ENCODE measurements at regions not wholly inside any gene's neighbourhood (a gene's known extent, or its start where the extent isn't known, plus 50 kb on each side); places are given as distances from the start of the nearest gene placed in this dataset.
"Not testable (repeated sequence)": the region's sequence is repeated elsewhere in the genome, so short reads cannot be mapped to it uniquely, and the experiment has no call there.

GRCh38 chr6:91198588-91199255 lies 611.9 kb upstream of the MAP3K7 start:
- no peak for DNase-seq (ENCODE audit: low read depth in 3 of 3)

- DNase-seq (ENCODE audit: low read depth in 3 of 3) = no peak
Observed at GRCh38 chr6:91196729-91197128, 609.9 kb upstream of the MAP3K7 start.

GRCh38 chr6:91193446-91193845 lies 606.6 kb upstream of the MAP3K7 start:
- DNase-seq (ENCODE audit: low read depth in 3 of 3) = no peak

GRCh38 chr6:91190041-91190440 lies 603.2 kb upstream of the MAP3K7 start:
- not testable (repeated sequence) for DNase-seq (ENCODE audit: low read depth in 3 of 3)

- DNase-seq (ENCODE audit: low read depth in 3 of 3) = no peak
Observed at GRCh38 chr6:91185072-91185471, 598.2 kb upstream of the MAP3K7 start.

- DNase-seq (ENCODE audit: low read depth in 3 of 3) = no peak
Observed at GRCh38 chr6:91181416-91181815, 594.5 kb upstream of the MAP3K7 start.

- DNase-seq (ENCODE audit: low read depth in 3 of 3) = no peak
Observed at GRCh38 chr6:91173651-91174050, 586.8 kb upstream of the MAP3K7 start.

GRCh38 chr6:91173186-91173585 lies 586.3 kb upstream of the MAP3K7 start:
- no peak for DNase-seq (ENCODE audit: low read depth in 3 of 3)

- DNase-seq (ENCODE audit: low read depth in 3 of 3) = no peak
Observed at GRCh38 chr6:91171754-91172462, 585.0 kb upstream of the MAP3K7 start.

- DNase-seq (ENCODE audit: low read depth in 3 of 3) = no peak
Observed at GRCh38 chr6:91167846-91168245, 581.0 kb upstream of the MAP3K7 start.

GRCh38 chr6:91166271-91167046 lies 579.6 kb upstream of the MAP3K7 start:
- no peak for DNase-seq (ENCODE audit: low read depth in 3 of 3)

GRCh38 chr6:91164105-91164504 lies 577.2 kb upstream of the MAP3K7 start:
- no peak for DNase-seq (ENCODE audit: low read depth in 3 of 3)

- DNase-seq (ENCODE audit: low read depth in 3 of 3) = no peak
Observed at GRCh38 chr6:91161246-91161645, 574.4 kb upstream of the MAP3K7 start.

- no peak for DNase-seq (ENCODE audit: low read depth in 3 of 3)
Observed at GRCh38 chr6:91155129-91155785, 568.4 kb upstream of the MAP3K7 start.

GRCh38 chr6:91152824-91153223 lies 566.0 kb upstream of the MAP3K7 start:
- no peak for DNase-seq (ENCODE audit: low read depth in 3 of 3)

- no peak for DNase-seq (ENCODE audit: low read depth in 3 of 3)
Observed at GRCh38 chr6:91149956-91150705, 563.3 kb upstream of the MAP3K7 start.

GRCh38 chr6:91149246-91149955 lies 562.5 kb upstream of the MAP3K7 start:
- no peak for DNase-seq (ENCODE audit: low read depth in 3 of 3)

GRCh38 chr6:91144126-91144525 lies 557.3 kb upstream of the MAP3K7 start:
- no peak for DNase-seq (ENCODE audit: low read depth in 3 of 3)

GRCh38 chr6:91142154-91142553 lies 555.3 kb upstream of the MAP3K7 start:
- no peak for DNase-seq (ENCODE audit: low read depth in 3 of 3)

- no peak for DNase-seq (ENCODE audit: low read depth in 3 of 3)
Observed at GRCh38 chr6:91141346-91141745, 554.5 kb upstream of the MAP3K7 start.

- no peak for DNase-seq (ENCODE audit: low read depth in 3 of 3)
Observed at GRCh38 chr6:91140449-91140848, 553.6 kb upstream of the MAP3K7 start.
